ENCODE measurements at regions not wholly inside any gene's neighbourhood (a gene's known extent, or its start where the extent isn't known, plus 50 kb on each side); places are given as distances from the start of the nearest gene placed in this dataset.

- peak; percentile 83 for DNase-seq (ENCODE audit: low read depth)
- peak overlapping the region; percentile 74 for H3K4me3 ChIP-seq (ENCODE audit: low read length)
- no peak for TF ChIP-seq CTCF (conservative IDR thresholded peaks at IDR 0.05; ENCODE audit: low read length)
Measured at GRCh38 chr7:114085592-114086501, 167.0 kb upstream of the PPP1R3A start.

DNA sequence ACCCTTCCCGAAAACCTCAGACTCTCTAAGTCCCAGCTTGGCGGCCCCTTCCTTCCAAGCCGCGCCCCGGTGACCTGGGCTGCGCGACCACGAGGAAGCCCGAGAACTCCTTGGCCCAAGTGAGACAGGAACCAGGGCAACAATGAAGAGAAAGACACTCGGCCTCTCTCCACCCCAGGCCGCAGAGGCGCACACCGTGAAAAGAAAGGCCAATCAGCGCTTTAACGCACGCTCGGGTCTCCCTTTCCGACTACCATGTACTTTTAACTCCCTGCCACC lies 166.4 kb upstream of the PPP1R3A start:
- peak overlapping the region; percentile 74 for H3K4me3 ChIP-seq (ENCODE audit: low read length)

GRCh38 chr7:114084472-114085312 lies 165.9 kb upstream of the PPP1R3A start:
- TF ChIP-seq CTCF (conservative IDR thresholded peaks at IDR 0.05; ENCODE audit: low read length), result no peak
- peak; percentile 25 for DNase-seq (ENCODE audit: low read depth)

More for the DNA sequence above, 166.4 kb upstream of the PPP1R3A start:
- no peak for DNase-seq (ENCODE audit: low read depth)
- no peak for TF ChIP-seq CTCF (conservative IDR thresholded peaks at IDR 0.05; ENCODE audit: low read length)

GRCh38 chr7:114084002-114084471 lies 165.2 kb upstream of the PPP1R3A start:
- no peak for TF ChIP-seq CTCF (conservative IDR thresholded peaks at IDR 0.05; ENCODE audit: low read length)
- DNase-seq (ENCODE audit: low read depth), result no peak
- H3K4me3 ChIP-seq (ENCODE audit: low read length), result no peak overlapping the region; the same call in 1 of the 2 replicates

More at GRCh38 chr7:114084472-114085312, 165.9 kb upstream of the PPP1R3A start:
- peak overlapping the region; percentile 74 for H3K4me3 ChIP-seq (ENCODE audit: low read length)

GRCh38 chr7:114083166-114084001 lies 164.6 kb upstream of the PPP1R3A start:
- no peak overlapping the region for H3K4me3 ChIP-seq (ENCODE audit: low read length)
- TF ChIP-seq CTCF (conservative IDR thresholded peaks at IDR 0.05; ENCODE audit: low read length), result no peak
- no peak for DNase-seq (ENCODE audit: low read depth)

- peak overlapping the region; percentile 32 for H3K4me3 ChIP-seq (ENCODE audit: low read length)
- TF ChIP-seq CTCF (conservative IDR thresholded peaks at IDR 0.05; ENCODE audit: low read length), result no peak
- no peak for DNase-seq (ENCODE audit: low read depth)
Measured at GRCh38 chr7:114082642-114083165, 163.9 kb upstream of the PPP1R3A start.
